Gastroesophageal sphincter (tissue), 4 donors: ENCODE measurements at regions not wholly inside any gene's neighbourhood (a gene's known extent, or its start where the extent isn't known, plus 50 kb on each side); places are given as distances from the start of the nearest gene placed in this dataset.

Experiments used
- ATAC-seq: fragments of 150-250 bp; one replicate; pipeline ENCODE4 v1.9.1; 2016; ENCODE audit warnings: mild to moderate bottlenecking, moderate library complexity
- H3K27ac ChIP-seq, 4 donors: fragments of 200-600 bp; sonication (generic) in 3 of 4; 1 replicate in 3 of 4; 2 replicates in 1 of 4; pipeline ENCODE4 v1.5.1; 2016 to 2019
- H3K27me3 ChIP-seq: fragments of 200-600 bp; sonication (generic); one replicate; pipeline ENCODE4 v1.5.1; 2019
- H3K36me3 ChIP-seq, 2 donors: fragments of 200-600 bp; sonication (generic); one replicate each; pipeline ENCODE4 v1.5.1; 2019; ENCODE audit warnings: control low read depth in 1 of 2
- H3K4me1 ChIP-seq, 3 donors: fragments of 200-600 bp; sonication (generic); 1 replicate in 2 of 3; 2 replicates in 1 of 3; pipeline ENCODE4 v1.5.1; 2016 to 2019; ENCODE audit warnings: control low read depth in 2 of 3
- H3K4me3 ChIP-seq, 2 donors: fragments of 200-600 bp; sonication (generic); one replicate each; pipeline ENCODE4 v1.5.1; 2019; ENCODE audit warnings: mild to moderate bottlenecking in 1 of 2, moderate library complexity in 1 of 2
- H3K9me3 ChIP-seq, 3 donors: fragments of 200-600 bp; sonication (generic); one replicate each; pipeline ENCODE4 v1.5.1; 2017 to 2019; ENCODE audit warnings: control low read depth in 2 of 3
- EP300 ChIP-seq: sonication (generic); formaldehyde crosslinking; IDR thresholded peaks from one replicate; pipeline ENCODE4 v1.6.1; 2017; ENCODE audit warnings: antibody characterized with exemption, mild to moderate bottlenecking
- POLR2A ChIP-seq, 2 donors: fragments of 450-650 bp; IDR thresholded peaks; one replicate each; pipeline ENCODE4 v1.6.1; 2017; ENCODE audit warnings: antibody characterized with exemption in 2 of 2, mild to moderate bottlenecking in 2 of 2, moderate library complexity in 1 of 2
- POLR2AphosphoS5 ChIP-seq: sonication (generic); formaldehyde crosslinking; IDR thresholded peaks from one replicate; pipeline ENCODE4 v1.6.1; 2017; ENCODE audit warnings: antibody characterized with exemption
- WGBS, 2 donors: methylation state at CpG; one replicate each; pipeline ENCODE4 v1.1.5; 2018; ENCODE audit warnings: low coverage in 1 of 2; 5-methylcytosine and 5-hydroxymethylcytosine counted together
- TF ChIP-seq, protein P1 (sequence below), 4 experiments: fragments of 200-600 bp in 2 of 4; fragments of 450-650 bp in 2 of 4; sonication (generic) in 1 of 4; IDR thresholded peaks; one replicate each; pipeline ENCODE4 v1.5.1; 2017 to 2019; ENCODE audit warnings: antibody characterized with exemption in 4 of 4, mild to moderate bottlenecking in 2 of 4, moderate library complexity in 2 of 4

- H3K9me3 ChIP-seq, result no peaks in the 10 kb centered on the region
- 73 to 100% methylated on average over 2 of the region's 2 CpGs for WGBS, 2 donors
- H3K27me3 ChIP-seq, result no peaks in the 10 kb centered on the region
- TF ChIP-seq, protein P1, sequence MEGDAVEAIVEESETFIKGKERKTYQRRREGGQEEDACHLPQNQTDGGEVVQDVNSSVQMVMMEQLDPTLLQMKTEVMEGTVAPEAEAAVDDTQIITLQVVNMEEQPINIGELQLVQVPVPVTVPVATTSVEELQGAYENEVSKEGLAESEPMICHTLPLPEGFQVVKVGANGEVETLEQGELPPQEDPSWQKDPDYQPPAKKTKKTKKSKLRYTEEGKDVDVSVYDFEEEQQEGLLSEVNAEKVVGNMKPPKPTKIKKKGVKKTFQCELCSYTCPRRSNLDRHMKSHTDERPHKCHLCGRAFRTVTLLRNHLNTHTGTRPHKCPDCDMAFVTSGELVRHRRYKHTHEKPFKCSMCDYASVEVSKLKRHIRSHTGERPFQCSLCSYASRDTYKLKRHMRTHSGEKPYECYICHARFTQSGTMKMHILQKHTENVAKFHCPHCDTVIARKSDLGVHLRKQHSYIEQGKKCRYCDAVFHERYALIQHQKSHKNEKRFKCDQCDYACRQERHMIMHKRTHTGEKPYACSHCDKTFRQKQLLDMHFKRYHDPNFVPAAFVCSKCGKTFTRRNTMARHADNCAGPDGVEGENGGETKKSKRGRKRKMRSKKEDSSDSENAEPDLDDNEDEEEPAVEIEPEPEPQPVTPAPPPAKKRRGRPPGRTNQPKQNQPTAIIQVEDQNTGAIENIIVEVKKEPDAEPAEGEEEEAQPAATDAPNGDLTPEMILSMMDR (IDR thresholded peaks at IDR 0.05), result no peak
- TF ChIP-seq EP300, result no peak
- ATAC-seq, result no peak
- no peak overlapping the region for H3K4me3 ChIP-seq
- no peaks in the 10 kb centered on the region for H3K36me3 ChIP-seq
- peaks cover 0 to 32% (median 0%) of the 10 kb centered on the region in 3 donors for H3K4me1 ChIP-seq
- no peak overlapping the region for H3K27ac ChIP-seq
Observed at GRCh38 chr15:62437753-62438152, 272.7 kb upstream of the C2CD4B start.

- Histone ChIP-seq H3K27ac (peak overlapping the region in 3 of 4 donors; percentile 31 to 59 (median 43)), H3K36me3 (no peaks in the 10 kb centered on the region), H3K4me3 (no peak overlapping the region), H3K4me1 (peaks cover 0 to 27% (median 0%) of the 10 kb centered on the region in 3 donors), H3K9me3 (no peaks in the 10 kb centered on the region), H3K27me3 (no peaks in the 10 kb centered on the region)
- 28 to 60% methylated on average over 1 to 2 of the region's 5 CpGs for WGBS, 2 donors
- TF ChIP-seq EP300, result no peak
- no peak for TF ChIP-seq POLR2A (IDR thresholded peaks at IDR 0.05)
- peak; percentile 98 for TF ChIP-seq POLR2AphosphoS5
- ATAC-seq, result peak; percentile 75
Observed at GRCh38 chr15:62439543-62440016, 274.5 kb upstream of the C2CD4B start.

DNA sequence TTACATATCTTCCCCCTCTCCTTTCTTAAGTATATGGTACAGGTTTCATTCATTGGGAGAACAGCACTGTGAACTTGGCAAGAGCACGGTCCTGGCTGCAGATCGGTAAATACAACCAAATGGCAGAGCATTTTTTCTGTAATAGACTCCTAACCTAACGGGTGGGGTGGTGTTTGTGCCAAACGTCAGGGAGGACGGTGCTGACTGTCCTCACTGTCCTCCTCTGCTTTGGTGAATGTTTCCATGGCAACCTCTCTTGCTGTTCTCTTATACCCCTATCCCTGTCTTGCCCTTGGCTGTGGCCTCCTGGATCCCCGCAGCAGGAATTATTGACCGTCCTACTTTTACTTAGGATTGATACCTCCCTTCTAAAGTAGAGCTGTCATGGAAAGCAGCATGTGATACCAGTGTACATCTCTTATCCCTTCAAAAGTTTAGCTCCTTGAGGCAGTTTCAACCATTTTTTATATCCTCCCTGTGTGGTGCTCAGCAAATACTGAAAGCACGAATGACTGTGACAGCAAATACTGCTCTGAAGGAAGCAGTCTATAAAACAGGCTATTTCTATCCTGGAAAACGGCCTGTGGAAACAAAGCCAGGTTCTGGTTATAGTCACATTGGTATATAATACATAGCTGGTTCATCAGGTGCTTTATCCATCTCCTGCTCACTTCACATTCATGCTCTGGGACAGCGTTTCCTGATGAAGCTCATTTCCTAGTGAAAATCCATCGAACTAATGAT lies 275.4 kb upstream of the C2CD4B start:
- no peak overlapping the region for H3K4me3 ChIP-seq
- no peaks in the 10 kb centered on the region for H3K9me3 ChIP-seq
- WGBS, 2 donors, result 53 to 72% methylated on average over 10 to 11 of the region's 11 CpGs
- H3K27me3 ChIP-seq, result no peaks in the 10 kb centered on the region
- no peak for TF ChIP-seq POLR2AphosphoS5
- TF ChIP-seq POLR2A (IDR thresholded peaks at IDR 0.05), result no peak
- no peak for TF ChIP-seq EP300
- TF ChIP-seq, protein P1 (IDR thresholded peaks at IDR 0.05), result no peak
- H3K4me1 ChIP-seq, result peaks cover 0 to 31% (median 3%) of the 10 kb centered on the region in 3 donors
- no peaks in the 10 kb centered on the region for H3K36me3 ChIP-seq
- ATAC-seq, result no peak
- H3K27ac ChIP-seq, result peak overlapping the region in 2 of 4 donors; percentile 43 to 59

DNA sequence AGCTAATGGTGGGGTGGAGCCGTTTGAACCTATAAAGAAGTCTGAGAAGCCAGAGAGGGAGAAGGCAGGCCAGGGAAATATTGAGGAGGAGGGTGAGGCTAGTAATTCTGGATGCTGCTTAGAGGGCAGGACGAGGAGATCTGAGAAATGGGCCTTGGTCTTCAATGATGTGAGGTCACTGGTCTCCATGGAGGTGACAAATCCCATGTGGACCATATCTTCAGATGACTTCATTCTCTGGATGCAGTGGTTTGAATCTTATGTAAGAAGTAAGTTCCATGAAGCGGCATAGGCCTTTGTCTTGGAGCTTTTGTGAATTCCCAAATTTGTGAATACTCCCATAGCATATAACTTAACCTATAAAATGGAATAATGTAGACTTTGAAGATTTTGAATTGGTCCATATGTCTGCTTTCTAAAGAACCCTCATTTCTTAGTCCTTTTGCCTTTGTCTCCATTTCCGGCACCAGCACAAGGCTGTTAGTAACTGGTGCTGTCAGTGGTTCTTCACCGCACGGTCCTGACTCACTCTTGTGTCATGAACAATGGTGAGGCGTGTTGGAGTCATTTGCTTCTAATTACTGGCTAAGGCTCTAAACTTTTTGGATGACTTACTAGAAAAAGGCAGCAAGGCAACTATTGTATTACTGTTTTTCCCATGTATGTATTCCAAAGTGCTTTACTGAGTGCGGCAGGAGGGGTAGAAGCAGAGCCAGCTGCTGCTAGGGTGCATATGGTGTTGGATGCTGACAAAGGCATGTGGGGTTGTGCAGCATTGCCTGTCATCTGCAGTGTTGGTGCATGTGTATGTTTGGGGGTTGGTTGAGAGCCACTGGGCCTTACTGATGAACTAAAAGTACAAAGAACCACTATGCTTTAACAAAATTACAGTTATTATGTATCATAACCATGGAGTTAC lies 279.3 kb upstream of the C2CD4B start:
- H3K27me3 ChIP-seq, result no peaks in the 10 kb centered on the region
- TF ChIP-seq POLR2A (IDR thresholded peaks at IDR 0.05) (no peak), EP300 (no peak), POLR2AphosphoS5 (no peak)
- peak overlapping the region in 3 of 4 donors; percentile 17 to 47 (median 27) for H3K27ac ChIP-seq
- no peaks in the 10 kb centered on the region for H3K36me3 ChIP-seq
- WGBS, 2 donors, result 47 to 79% methylated on average over 6 to 7 of the region's 8 CpGs
- H3K4me1 ChIP-seq, result peaks cover 0 to 42% (median 6%) of the 10 kb centered on the region in 3 donors
- H3K4me3 ChIP-seq, result no peak overlapping the region
- peak; percentile 65 for ATAC-seq
- no peaks in the 10 kb centered on the region for H3K9me3 ChIP-seq

DNA sequence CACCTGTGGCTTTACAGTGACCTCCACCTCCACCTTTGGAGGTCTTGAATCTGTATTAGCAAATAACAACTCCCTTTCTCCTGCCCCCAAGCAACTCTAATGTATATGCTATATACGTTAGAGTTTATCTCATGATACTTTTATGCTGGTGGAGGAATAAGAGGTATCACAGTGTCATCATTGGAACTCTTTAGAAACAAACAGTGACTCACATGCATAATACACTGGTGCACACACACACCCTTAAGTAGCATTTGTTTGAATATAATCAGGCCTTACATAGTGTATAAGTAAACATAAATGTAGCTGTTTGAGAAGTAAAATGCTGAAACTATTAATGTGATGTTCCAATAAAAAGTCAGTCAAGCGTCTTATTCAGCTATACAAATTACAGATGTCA lies 280.2 kb upstream of the C2CD4B start:
- Histone ChIP-seq H3K27me3 (no peaks in the 10 kb centered on the region), H3K27ac (peak overlapping the region in 1 of 4 donors; percentile 47), H3K4me3 (no peak overlapping the region), H3K9me3 (no peaks in the 10 kb centered on the region), H3K36me3 (no peaks in the 10 kb centered on the region), H3K4me1 (peaks cover 0 to 38% (median 6%) of the 10 kb centered on the region in 3 donors)
- 83 to 100% methylated on average over 1 to 2 of the region's 2 CpGs for WGBS, 2 donors
- ATAC-seq, result no peak
- TF ChIP-seq, protein P1 (IDR thresholded peaks at IDR 0.05), result no peak
- TF ChIP-seq EP300 (no peak), POLR2AphosphoS5 (no peak), POLR2A (IDR thresholded peaks at IDR 0.05) (no peak)
